UCSD-AML1 (cell line): ENCODE measurements at regions not wholly inside any gene's neighbourhood (a gene's known extent, or its start where the extent isn't known, plus 50 kb on each side); places are given as distances from the start of the nearest gene placed in this dataset.

ENCODE experiments used
- DNase-seq: peaks from one replicate; lab custom pipeline; 2025; ENCODE audit not compliant: unreplicated experiment; lab: John Stamatoyannopoulos, UW

DNA sequence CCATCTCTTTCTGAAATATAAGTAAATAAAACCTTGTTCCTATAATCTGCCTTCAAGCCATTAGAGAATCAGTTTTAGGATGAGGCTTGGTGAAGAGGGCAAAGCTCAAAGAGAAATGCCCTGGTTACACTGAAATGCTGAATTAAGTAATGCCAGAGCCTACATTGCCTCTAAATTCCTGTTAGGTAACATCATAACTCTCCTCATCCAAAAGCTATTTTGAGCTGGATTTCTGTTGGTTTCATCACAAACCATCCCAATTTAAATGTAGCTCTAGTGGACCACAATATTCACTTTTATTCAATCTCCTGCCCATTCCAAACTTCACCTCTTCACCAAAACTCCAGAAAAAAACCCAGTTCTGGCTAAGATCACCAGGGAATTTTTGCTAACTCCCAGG is 1319.7 kb upstream of the TENM3 start:
- DNase-seq, result no peak

DNA sequence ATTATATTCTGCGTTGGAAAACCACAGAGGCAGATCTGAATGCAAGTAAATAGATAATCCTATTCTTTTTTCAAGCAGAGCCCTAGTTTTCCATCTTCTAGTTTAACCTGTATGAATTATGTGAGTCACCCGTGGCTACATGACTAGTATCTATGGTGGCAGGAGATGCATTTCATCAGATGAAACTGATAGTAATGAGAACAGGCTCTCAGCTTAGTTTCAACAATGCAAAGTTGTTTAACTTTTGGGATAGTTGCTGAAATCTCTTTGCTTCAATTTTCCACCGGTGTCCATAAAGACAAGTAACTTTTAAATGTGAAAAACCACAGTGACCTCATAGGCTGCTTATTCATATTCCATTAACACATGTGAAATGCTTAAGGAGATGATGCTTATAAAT is 1317.4 kb upstream of the TENM3 start:
- no peak for DNase-seq

DNA sequence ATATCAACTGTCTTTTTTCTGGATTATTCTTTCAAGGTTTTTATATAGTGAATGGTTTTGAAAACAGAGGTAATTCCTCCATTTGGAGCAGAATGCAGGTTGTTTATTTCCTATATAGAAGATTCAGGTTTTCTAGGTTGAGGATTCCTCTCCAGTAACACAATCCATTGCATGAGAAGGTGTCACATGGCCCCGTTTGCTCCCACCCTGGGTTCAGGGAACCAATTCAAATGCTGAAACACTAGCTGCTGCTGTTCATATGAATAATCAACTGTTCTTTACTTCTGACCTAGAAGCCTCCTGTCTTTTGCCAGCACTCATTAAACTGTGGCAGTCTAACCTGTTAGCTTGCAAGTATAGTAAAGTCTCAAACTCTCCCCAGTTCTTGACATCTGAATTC is 1316.9 kb upstream of the TENM3 start:
- DNase-seq, result no peak

DNA sequence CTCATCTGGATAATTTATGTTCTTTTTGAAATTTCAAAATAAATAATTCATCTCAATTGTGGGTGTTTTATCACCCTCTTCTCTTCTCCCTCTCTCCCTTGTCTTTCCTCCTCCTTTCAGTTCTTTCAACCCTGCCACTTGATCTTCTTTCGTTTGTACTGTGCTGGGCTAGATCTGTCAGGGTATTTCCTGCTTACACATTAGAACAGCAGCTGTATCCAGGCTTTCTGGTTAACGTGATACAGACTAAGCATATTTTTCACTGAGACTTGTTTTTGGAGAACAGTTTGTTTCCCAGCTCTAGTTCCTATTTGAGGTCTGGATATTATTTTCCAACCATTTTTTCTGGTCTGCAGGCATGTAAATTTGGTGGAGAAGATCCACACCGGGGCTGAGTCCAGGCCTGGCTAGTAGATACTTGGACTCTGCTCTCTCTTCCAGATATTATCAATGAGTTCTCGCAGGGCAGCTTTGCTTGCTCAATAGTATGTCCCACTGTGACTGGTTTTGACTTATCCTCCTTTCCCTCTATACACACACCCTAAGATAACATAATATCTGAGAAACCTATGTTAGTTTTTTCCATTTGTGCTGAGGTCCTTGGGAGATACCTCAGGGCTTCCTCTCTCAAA is 1310.7 kb upstream of the TENM3 start:
- DNase-seq, result no peak

DNA sequence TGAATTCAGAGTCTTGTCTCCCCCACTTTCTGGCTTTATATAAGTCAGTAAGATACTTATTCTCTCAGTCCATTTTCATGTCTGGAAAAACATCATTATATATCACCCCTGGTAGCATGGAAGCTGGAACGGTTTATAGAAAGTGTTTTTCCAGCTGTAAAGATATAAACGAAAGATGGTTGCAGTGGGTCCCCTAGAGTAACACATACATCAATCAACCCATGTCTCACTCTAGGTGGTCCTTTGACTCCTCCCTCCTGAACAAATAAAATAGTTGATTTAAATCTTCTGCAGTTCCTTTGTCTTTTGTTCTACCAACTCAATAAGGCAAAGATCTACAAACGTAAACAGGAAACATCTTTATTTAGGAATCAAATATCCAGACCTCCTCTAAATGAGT is 1306.1 kb upstream of the TENM3 start:
- DNase-seq, result no peak

DNA sequence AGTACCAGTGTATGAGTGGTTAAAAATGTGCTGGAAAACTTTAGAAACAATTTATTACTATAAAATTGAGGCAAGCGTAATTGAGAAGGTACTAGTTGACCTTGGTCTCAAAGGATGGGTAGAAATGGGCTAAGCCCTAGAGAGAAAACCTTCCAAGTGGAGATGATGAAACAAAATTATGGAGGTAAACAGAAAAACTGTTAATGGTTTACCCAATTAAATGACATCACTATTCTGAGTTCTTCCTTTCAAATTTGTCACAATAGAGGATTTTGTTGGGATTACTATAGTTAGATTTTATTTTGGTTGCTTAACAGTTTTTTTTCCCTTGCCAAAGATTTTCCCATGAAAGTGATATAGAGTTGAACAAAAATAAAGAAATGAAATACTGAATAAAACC is 1302.5 kb upstream of the TENM3 start:
- DNase-seq, result no peak

DNA sequence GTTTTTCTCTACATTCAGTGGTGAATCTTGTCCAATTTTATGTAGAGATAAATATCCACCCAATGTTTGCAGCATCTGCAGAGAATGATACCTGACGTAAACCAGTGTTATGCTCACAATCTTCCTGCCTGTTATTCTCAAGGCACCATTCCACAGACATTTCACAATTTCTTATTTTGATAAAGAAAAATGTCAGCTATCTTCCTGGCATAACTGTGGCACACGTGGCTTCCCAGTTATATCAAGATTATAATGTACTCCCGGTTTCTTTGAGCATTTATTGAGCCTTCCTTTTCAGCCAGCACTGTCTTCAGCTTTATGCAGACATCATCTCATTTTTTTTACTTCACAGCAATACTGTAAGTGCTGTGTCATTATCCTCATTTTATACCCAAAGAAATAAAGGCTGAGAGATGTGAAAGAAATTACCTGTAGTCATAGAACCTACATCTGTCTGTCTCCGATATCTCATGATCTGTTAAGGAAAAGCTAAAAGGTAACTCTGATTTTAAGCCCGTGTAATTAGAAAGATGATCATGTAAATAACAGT is 1300.8 kb upstream of the TENM3 start:
- DNase-seq, result no peak

DNA sequence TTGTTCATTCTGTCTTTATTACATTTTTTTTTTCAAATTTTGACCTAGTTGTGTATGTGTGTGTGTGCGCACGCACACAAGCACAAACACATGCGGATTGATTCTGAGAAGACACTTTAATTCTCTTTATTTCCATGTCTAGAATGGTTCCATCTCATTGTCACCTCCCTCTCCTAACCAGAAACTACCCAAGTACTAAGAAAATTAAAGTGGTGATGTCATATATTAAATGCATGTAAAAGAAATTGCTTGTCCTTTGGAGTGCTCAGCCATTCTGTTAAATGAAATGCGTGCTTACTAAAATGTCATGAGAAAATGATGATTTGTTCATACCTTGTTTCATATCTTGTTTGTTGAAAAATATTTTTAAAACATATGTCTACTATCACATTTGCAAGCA is 1297.0 kb upstream of the TENM3 start:
- no peak for DNase-seq

DNA sequence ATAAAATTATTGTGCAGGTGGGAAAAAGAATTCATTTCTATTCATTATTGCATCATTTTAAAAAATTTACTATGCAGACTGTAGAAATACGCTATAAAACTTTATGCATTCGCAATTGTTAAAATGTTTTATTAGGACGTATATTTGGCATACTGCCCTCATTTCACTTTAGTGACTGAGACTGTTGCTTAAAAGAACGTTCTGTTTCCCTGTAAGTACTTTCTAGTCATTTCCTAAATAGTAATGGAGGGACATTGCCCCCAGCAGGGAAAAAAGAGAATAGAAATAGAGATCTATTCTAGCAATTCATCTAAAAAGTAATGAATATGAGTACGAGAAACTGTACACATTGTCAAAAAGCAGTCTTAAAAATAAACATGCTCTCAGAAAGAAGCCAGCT is 1295.8 kb upstream of the TENM3 start:
- DNase-seq, result no peak

DNA sequence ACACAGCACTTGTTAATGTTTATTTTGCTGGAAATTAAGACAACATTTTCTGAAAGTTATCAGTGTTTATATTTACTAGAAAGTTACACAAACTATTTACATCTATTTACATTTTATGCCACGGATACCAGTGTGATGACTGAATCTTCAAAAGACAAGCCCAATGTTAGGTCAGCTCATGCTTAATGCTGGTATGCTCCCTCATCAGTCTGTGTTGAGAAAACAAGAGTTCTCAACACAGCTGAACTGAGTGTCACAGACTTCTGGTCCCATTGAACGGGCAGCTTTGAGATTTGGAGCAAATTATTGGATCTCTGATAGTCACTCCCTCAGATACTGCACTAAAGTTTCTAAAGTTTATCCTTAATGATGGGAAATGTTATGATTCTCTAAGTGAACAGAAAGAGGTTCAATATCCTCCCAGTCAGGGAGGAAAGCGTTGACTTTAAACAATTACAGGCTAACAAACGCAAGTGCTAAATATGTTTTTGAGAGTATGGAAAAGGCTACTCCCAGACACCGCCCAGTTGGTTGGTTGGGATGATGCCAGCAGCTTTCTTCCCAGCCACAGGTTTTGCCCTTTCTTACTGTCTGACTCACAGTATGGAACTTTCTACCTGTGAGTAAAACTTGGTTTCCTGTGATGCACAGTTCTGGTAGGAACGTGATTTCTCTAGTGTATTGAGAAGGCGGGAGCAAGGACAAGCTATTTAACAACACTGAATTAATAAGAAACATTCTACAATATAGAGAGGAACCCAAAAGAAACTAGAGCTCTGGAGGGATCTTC is 1293.6 kb upstream of the TENM3 start:
- no peak for DNase-seq

DNA sequence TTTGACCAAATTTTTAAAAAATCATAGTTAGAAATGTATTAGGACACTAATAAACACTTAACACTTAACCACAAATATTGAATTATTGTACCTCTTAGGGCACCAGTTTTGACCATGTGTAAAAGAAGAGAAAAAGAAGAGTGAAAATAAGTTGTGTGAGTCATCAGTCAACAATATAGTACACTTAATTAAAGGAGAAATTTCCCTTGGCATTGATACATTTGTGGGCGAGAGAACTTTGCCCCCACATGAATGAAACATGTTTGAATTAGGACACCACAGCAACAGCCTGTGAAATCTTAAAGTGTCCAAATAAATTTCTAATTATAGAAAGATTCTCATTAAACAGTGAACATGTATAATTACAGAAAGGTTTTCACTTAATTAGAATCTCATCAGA is 1292.8 kb upstream of the TENM3 start:
- no peak for DNase-seq

DNA sequence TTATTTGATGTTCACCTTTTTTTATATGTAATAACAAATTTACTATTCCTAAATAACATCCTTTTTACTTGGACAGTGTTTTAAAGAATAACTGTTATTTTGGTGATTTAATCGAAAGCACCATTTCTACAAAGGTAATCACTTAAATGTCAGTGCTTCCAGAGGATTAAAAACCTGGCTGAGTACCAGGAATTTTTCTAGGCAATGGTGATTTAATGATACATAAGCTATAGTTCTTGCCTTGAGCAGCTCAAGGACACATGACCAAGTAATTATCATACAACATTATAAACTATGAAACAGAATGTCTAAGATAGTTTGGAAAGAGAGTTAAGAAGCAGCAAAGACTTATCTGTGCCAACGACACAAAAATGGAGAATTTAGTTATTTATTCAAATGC is 1291.9 kb upstream of the TENM3 start:
- DNase-seq, result no peak

DNA sequence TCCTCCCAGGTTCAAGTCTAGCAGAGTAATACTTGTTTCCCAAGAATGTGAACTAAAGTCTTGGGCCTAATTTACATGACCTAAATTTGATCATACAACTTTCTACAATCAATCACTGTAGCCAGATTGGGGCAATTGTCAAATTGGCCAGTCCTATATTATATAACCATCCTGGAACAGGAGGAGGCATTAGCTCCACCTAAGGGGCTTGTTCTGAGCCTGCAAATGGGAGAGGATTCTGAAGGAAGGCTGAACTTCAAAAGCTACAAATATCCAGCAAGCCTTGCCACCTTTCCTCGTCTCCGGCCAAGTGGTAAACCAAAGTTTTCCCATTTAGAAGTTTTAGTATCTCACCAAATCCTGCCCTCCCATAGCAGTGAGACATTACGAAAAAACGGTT is 1289.6 kb upstream of the TENM3 start:
- no peak for DNase-seq

DNA sequence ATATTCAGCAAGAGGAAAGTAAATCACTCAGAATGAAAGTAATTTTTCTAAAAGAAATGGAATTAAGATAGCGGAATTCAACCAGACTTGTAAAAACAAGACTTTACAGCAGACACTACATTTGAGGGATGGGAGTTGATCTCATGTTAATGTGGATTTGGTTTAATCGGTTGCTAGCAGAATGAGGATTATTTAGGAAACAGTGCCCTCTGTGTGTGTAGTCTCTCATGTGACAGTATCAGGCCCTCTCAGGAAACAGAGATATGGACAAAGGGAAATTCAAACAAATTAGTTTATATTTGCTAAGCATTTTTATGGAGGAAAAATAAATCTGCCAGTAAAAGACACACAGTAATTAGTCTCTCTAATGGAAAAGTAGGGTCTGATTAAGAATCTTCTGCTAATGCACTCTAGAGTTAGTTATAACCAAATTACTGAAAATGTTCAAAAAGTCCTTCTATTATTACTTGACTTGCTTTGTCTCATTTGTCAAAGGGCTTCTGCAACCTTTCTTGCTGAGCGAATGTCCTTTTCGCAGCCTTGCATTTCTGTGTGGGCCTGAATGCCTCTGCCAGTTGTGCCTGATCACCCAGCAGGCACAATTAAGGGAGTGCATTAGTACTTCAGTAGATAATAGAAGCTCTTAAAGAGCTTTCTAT is 1282.3 kb upstream of the TENM3 start:
- DNase-seq, result no peak

DNA sequence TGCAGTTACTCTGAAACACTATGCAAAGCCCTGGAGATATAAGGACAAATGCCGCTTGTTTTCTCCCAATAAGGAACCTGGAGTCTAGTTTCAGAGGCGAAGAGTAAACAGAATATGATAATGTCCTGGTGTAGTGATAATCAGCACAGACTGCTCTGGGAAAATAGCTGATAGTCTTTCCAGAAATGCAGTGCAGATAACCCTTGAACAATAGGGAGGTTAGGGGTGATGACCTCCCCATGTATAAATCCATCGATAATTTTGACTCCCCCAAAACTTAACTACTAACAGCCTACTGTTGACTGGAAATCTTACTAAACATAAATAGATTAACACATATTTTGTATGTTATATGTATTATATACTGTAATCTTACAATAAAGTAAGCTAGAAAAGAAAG is 1280.9 kb upstream of the TENM3 start:
- no peak for DNase-seq

DNA sequence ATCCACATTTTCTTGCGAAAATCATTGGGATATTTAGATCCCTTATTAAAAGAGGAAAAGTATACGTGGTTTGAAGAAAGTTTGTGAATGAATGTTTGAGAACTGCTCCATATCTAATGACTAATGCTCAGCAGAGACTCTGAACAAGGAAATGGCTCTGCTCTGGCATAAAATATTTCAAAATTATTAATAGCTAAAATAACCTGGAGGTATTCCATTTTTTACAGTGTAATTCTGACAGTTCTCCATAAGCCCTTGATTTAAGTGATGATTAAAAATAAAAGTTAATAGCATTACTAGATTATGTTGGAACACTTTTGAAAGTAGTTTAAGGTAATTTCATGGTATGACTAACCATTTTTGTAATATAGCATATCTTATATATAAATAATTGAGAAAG is 1276.9 kb upstream of the TENM3 start:
- no peak for DNase-seq

DNA sequence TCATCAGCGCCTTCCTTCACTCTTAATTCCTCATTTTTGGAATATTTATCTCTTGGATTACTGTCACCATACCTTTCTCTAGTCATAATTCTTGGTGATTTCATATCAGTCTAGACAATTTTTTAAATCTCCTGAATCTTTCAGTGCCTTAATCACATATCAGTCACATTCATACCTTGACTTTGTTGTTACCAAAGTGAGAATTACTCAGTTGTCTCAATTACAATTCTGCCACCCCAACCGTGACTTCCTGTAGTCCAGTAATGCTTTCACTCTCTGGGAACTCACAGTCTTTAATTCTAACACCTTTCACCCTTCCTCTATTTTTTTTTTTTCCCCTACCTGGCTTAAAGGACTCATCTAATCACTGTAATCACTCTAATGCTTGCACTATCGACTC is 1275.3 kb upstream of the TENM3 start:
- no peak for DNase-seq

DNA sequence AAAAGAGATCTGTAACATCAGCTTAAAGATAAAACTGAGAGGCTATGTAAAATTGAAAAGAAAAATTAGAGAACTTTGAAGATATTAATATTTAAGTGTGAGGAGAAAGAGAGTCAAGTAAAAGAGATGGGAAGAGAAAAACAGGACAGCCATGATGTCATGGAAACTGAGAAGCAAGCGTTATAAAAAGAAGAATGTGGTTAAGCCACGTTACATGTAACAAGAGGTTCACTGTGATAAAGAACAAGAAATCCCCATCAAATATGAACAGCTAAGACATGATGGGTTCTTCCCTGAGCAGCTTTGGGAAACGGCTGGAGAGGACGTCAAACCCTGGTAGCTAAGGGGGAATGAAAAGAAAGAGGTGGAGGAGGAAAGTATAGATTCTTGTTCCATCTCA is 1269.3 kb upstream of the TENM3 start:
- DNase-seq, result no peak

DNA sequence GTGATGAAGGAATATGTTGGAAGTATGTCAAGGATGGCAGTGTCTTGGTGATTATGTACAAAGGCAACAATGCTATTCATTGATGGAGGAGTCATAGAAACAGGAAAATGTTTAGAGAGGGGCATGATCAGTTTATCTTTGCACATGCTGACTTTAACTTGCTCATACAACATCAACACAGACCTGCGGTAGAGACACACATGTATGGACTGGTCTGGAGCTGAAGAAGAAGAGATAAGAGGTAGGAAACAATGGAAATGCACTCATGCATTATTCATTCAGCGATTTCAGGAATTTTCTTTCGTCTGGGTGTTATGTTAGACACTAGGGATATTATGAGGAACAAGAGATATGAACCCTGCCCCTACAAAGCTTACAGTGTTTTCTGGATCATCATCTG is 1252.3 kb upstream of the TENM3 start:
- no peak for DNase-seq

DNA sequence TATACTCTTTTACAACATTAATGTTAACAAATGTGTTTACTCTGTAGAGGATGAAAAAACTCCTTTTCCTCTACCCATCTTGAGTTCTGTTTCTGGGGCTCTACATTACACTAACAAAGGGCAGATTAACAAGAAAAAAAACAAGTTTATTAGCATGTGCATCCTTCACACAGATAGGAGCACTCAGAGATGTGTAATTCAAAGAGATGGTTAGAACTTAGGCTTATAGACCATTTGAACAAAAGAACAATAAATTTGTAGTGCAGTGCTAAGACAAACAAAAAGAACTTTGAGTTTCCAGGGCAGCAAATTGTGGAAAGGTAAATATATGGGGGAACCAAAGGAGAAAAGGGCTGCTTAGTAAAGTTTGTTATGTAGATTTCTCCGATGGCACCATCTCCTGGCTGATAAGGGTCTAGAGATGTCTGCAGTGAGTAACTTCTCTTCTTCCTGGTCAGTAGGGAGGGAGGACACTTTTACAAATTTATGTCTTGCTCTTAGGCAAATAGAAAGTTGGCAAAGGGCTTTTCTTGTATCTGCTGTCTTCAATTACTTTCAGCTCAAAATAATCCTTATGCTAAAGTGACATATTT is 1249.9 kb upstream of the TENM3 start:
- no peak for DNase-seq

DNA sequence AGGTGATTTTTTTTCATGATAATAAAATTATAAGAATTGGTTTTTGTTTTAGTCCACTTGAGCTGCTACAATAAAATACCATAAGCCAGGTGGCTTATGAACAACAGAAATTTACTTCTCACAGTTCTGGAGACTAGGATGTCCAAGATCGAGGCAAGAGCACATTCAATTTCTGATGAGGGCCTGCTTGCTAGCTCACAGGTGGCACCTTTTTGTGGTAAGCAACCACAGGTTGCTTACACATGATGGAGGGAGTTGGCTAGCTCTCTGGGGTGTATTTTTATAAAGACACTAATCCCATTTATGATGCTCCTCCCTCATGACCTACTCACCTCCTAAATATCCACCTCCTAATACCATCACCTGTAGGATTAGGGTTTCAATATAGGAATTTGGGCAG is 1248.5 kb upstream of the TENM3 start:
- no peak for DNase-seq

DNA sequence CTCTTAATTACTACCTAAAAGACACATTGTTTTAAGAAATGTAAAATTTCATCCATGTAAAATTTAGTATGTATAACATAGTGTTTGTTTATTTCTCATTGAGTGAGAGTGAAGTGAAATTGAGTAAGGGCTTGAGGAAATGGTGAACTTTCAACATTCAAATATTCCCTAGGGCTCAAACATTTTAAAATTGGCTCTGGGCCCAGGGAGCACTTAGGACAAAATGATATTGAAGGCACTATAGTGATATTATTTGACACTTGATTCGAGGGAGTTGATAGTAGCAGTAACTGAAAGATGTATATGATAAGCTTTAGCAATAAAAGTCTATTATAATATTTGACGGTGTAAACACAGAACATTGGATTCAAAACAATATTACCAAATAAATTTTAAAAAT is 1244.0 kb upstream of the TENM3 start:
- no peak for DNase-seq
